CD4-positive, alpha-beta T cell (primary cell): ENCODE measurements at regions not wholly inside any gene's neighbourhood (a gene's known extent, or its start where the extent isn't known, plus 50 kb on each side); places are given as distances from the start of the nearest gene placed in this dataset.

Source experiments
- ATAC-seq: fragments of 200-7000 bp; cut with Tn5 transposase; one replicate; pipeline ENCODE4 v1.10.0; 2022; ENCODE audit warnings: mild to moderate bottlenecking; ENCODE audit not compliant: poor library complexity
- CTCF ChIA-PET: fragments of 350-600 bp; sonication (Branson Sonifier 250); formaldehyde crosslinking; loops from one replicate; lab custom pipeline; 2021; ENCODE audit warnings: antibody characterized with exemption, inconsistent platforms; lab: Charles Lee
- POLR2A ChIA-PET: fragments of 350-600 bp; sonication (Branson Sonifier 250); formaldehyde crosslinking; loops from one replicate; lab custom pipeline; 2021; ENCODE audit warnings: antibody characterized with exemption, inconsistent platforms; lab: Charles Lee
- DNase-seq, 14 experiments: peaks; one replicate each; pipeline ENCODE4 v3.0.0-alpha.2; 2013 to 2020; ENCODE audit warnings: mixed read lengths in 2 of 14
- H3K27ac ChIP-seq, 2 donors: one replicate each; pipeline versions ENCODE4 v1.5.1 to v1.7.0; 2013; ENCODE audit warnings: low read length in 2 of 2, low read depth in 1 of 2, mild to moderate bottlenecking in 1 of 2
- H3K27me3 ChIP-seq, 2 experiments: 1 replicate in 1 of 2; 2 replicates in 1 of 2; pipeline versions ENCODE4 v1.6.1 to v1.7.0; 2013; ENCODE audit warnings: low read length in 2 of 2, control low read depth in 1 of 2, mild to moderate bottlenecking in 1 of 2, moderate library complexity in 1 of 2; ENCODE audit not compliant: insufficient read depth in 2 of 2, control insufficient read depth in 1 of 2
- H3K36me3 ChIP-seq: one replicate; pipeline ENCODE4 v1.6.1; 2013; ENCODE audit warnings: low read length, control low read depth; ENCODE audit not compliant: insufficient read depth
- H3K4me1 ChIP-seq: one replicate; pipeline ENCODE4 v1.6.1; 2013; ENCODE audit warnings: low read length, control low read depth; ENCODE audit not compliant: insufficient read depth
- H3K4me3 ChIP-seq: one replicate; pipeline ENCODE4 v1.5.1; 2013; ENCODE audit warnings: mild to moderate bottlenecking, low read length, moderate library complexity
- H3K9me3 ChIP-seq, 2 experiments: 1 replicate in 1 of 2; 2 replicates in 1 of 2; pipeline versions ENCODE4 v1.6.1 to v1.7.0; 2013; ENCODE audit warnings: low read length in 2 of 2, mild to moderate bottlenecking in 2 of 2, control low read depth in 1 of 2, moderate library complexity in 1 of 2; ENCODE audit not compliant: control insufficient read depth in 1 of 2, insufficient read depth in 1 of 2
- H3K27ac Mint-ChIP-seq: one replicate; pipeline ENCODE4 v1.8.0; 2020; ENCODE audit warnings: mixed read lengths
- H3K27me3 Mint-ChIP-seq: one replicate; pipeline ENCODE4 v1.8.0; 2021; ENCODE audit warnings: mixed read lengths
- H3K36me3 Mint-ChIP-seq: one replicate; pipeline ENCODE4 v1.8.0; 2021; ENCODE audit warnings: low read depth, mixed read lengths
- H3K4me1 Mint-ChIP-seq: one replicate; pipeline ENCODE4 v1.8.0; 2021; ENCODE audit warnings: low read depth, mixed read lengths
- H3K4me3 Mint-ChIP-seq: one replicate; pipeline ENCODE4 v1.8.0; 2020; ENCODE audit warnings: mild to moderate bottlenecking, mixed read lengths
- H3K9me3 Mint-ChIP-seq: one replicate; pipeline ENCODE4 v1.8.0; 2020; ENCODE audit warnings: mixed read lengths
- CTCF ChIP-seq: fragments of 200-600 bp; IDR thresholded peaks from one replicate; pipeline ENCODE4 v1.8.0; 2022; ENCODE audit warnings: antibody characterized with exemption, mild to moderate bottlenecking
- intact Hi-C, 2 experiments: fragments of 100-400 bp; cut with DNase I in 1 of 2; cut with micrococcal nuclease in 1 of 2; formaldehyde crosslinking; loops; one replicate each; pipeline versions ENCODE4 v1.15.1 to v1.9.0; 2023 to 2025; cut with DNase I, micrococcal nuclease

- no peaks in the 10 kb centered on the region for H3K9me3 Mint-ChIP-seq
- peak overlapping the region; percentile 68 for H3K27ac Mint-ChIP-seq
- H3K4me1 Mint-ChIP-seq = peaks cover 80% of the 10 kb centered on the region
- ChIA-PET POLR2A (no interaction called here), CTCF (no interaction called here)
- Histone ChIP-seq H3K36me3 (no peaks in the 10 kb centered on the region), H3K27ac (peak overlapping the region in 1 of 2 donors; percentile 15), H3K9me3 (no peaks in the 10 kb centered on the region), H3K4me1 (peaks cover 38% of the 10 kb centered on the region), H3K4me3 (no peak overlapping the region), H3K27me3 (no peaks in the 10 kb centered on the region)
- H3K4me3 Mint-ChIP-seq = peak overlapping the region; percentile 30
- H3K36me3 Mint-ChIP-seq = peaks cover 10% of the 10 kb centered on the region
- intact Hi-C loops = loop anchor here in 1 of 2 experiments (5.0 kb wide), 1 partner anchor 35 kb away; no protein-coding TSS in a partner anchor
- ATAC-seq (no peak), DNase-seq (no peak)
- no peak for TF ChIP-seq CTCF
- H3K27me3 Mint-ChIP-seq = no peaks in the 10 kb centered on the region
Measured at GRCh38 chrX:45761920-45762319, 561.2 kb upstream of the DIPK2B start.

GRCh38 chrX:45760187-45760742 lies 559.6 kb upstream of the DIPK2B start:
- Mint-ChIP-seq H3K4me3 (peak overlapping the region; percentile 35), H3K4me1 (peaks cover 80% of the 10 kb centered on the region), H3K36me3 (peaks cover 10% of the 10 kb centered on the region), H3K9me3 (no peaks in the 10 kb centered on the region), H3K27ac (peak overlapping the region; percentile 88), H3K27me3 (no peaks in the 10 kb centered on the region)
- no peak overlapping the region for H3K4me3 ChIP-seq
- no peaks in the 10 kb centered on the region for H3K36me3 ChIP-seq
- POLR2A ChIA-PET = interaction anchor here (1.3 to 3.6 kb wide), 2 partner anchors 9 to 40 kb away, joined by 4 to 34 read pairs; no protein-coding TSS in a partner anchor
- no peak overlapping the region for H3K27ac ChIP-seq
- H3K9me3 ChIP-seq = no peaks in the 10 kb centered on the region
- no peak for DNase-seq
- no peak for ATAC-seq
- CTCF ChIA-PET = no interaction called here
- H3K27me3 ChIP-seq = no peaks in the 10 kb centered on the region
- H3K4me1 ChIP-seq = peaks cover 42% of the 10 kb centered on the region
- intact Hi-C loops = loop anchor here in 1 of 2 experiments (5.0 kb wide), 1 partner anchor 37 kb away; no protein-coding TSS in a partner anchor
- no peak for TF ChIP-seq CTCF

DNA sequence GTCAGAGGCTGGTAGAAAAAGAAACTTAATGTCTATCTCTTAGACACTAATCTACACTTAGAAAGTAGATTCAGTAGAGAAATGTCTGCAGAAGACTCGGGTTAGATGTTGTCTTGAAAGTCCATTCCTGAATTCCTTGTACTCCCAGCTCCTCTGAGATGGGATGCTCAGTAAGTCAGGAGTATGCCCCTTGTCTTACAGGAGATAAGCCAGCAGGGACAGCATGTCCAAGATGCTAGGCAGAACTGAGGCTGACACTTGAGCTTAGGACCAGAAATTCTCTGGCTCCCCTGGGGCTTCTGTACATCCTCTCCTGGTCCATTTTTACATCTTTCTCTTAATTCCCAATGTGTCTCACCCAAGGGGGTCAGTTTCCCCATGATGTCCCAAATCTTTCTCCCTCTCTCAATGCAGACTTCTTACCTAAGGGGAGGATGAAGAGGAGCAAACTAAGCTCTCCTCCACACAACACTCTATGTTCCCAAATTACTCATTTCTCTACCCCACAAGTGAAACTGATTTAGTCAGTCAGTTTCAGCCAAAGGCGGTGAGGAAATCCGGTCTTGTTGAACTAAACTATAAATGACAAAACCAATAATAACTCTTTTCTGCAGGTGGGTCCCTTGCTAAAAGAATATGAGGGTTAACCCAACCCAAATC lies 558.2 kb upstream of the DIPK2B start:
- no peak for TF ChIP-seq CTCF
- DNase-seq (peak in 5 of 14 experiments; percentile 6 to 76 (median 59)), ATAC-seq (peak; percentile 58)
- H3K27me3 Mint-ChIP-seq = no peaks in the 10 kb centered on the region
- H3K36me3 ChIP-seq = no peaks in the 10 kb centered on the region
- H3K27ac ChIP-seq = peak overlapping the region; percentile 16 to 57
- intact Hi-C loops = loop anchor here (5.0 to 10.0 kb wide), 2 partner anchors 48 to 86 kb away; no protein-coding TSS in a partner anchor
- H3K4me1 ChIP-seq = peaks cover 48% of the 10 kb centered on the region
- peaks cover 75% of the 10 kb centered on the region for H3K4me1 Mint-ChIP-seq
- ChIA-PET POLR2A (interaction anchor here (0.5 to 3.6 kb wide), 6 partner anchors 8 to 1568 kb away, joined by 3 to 34 read pairs (median 3); no protein-coding TSS in a partner anchor), CTCF (no interaction called here)
- H3K4me3 ChIP-seq = peak overlapping the region; percentile 24
- peaks cover 10% of the 10 kb centered on the region for H3K36me3 Mint-ChIP-seq
- H3K27ac Mint-ChIP-seq = peak overlapping the region; percentile 88
- H3K9me3 Mint-ChIP-seq = no peaks in the 10 kb centered on the region
- H3K27me3 ChIP-seq = no peaks in the 10 kb centered on the region
- peak overlapping the region; percentile 87 for H3K4me3 Mint-ChIP-seq
- no peaks in the 10 kb centered on the region for H3K9me3 ChIP-seq
